Breast epithelium (tissue), 4 donors: ENCODE measurements at regions not wholly inside any gene's neighbourhood (a gene's known extent, or its start where the extent isn't known, plus 50 kb on each side); places are given as distances from the start of the nearest gene placed in this dataset.
A peak's percentile ranks its signal among the peaks of the same experiment; 100 is the strongest.

Source experiments
- DNase-seq, 2 donors: peaks; one replicate each; pipeline ENCODE4 v3.0.0-alpha.2; 2019; ENCODE audit warnings: low spot score in 2 of 2
- H3K27ac ChIP-seq, 2 donors: fragments of 200-600 bp; sonication (generic) in 1 of 2; one replicate each; pipeline ENCODE4 v1.5.1; 2016 to 2019; ENCODE audit warnings: mild to moderate bottlenecking in 1 of 2
- H3K27me3 ChIP-seq, 2 donors: fragments of 200-600 bp; sonication (generic) in 1 of 2; one replicate each; pipeline versions ENCODE4 v1.5.1 to v1.6.0; 2017 to 2019; ENCODE audit warnings: control low read depth in 1 of 2, mild to moderate bottlenecking in 1 of 2
- H3K36me3 ChIP-seq: fragments of 200-600 bp; one replicate; pipeline ENCODE4 v1.5.1; 2019
- H3K4me1 ChIP-seq, 2 donors: fragments of 200-600 bp; sonication (generic); one replicate each; pipeline ENCODE4 v1.5.1; 2016 to 2019; ENCODE audit warnings: control low read depth in 1 of 2
- H3K4me3 ChIP-seq, 3 donors: fragments of 200-600 bp; sonication (generic); 1 replicate in 2 of 3; 2 replicates in 1 of 3; pipeline ENCODE4 v1.5.1; 2016 to 2019; ENCODE audit warnings: mild to moderate bottlenecking in 3 of 3, moderate library complexity in 2 of 3
- H3K9me3 ChIP-seq, 2 donors: fragments of 200-600 bp; sonication (generic) in 1 of 2; one replicate each; pipeline ENCODE4 v1.5.1; 2016 to 2019; ENCODE audit warnings: control low read depth in 1 of 2
- CTCF ChIP-seq, 3 donors: fragments of 450-650 bp; IDR thresholded peaks; one replicate each; pipeline ENCODE4 v1.5.1; 2016 to 2017; ENCODE audit warnings: antibody characterized with exemption in 3 of 3, mild to moderate bottlenecking in 3 of 3, moderate library complexity in 3 of 3
- POLR2A ChIP-seq: fragments of 450-650 bp; IDR thresholded peaks from one replicate; pipeline ENCODE4 v1.6.1; 2016; ENCODE audit warnings: antibody characterized with exemption, mild to moderate bottlenecking, moderate library complexity
- POLR2AphosphoS5 ChIP-seq, 3 donors: sonication (generic); formaldehyde crosslinking; IDR thresholded peaks; one replicate each; pipeline ENCODE4 v1.6.1; 2017; ENCODE audit warnings: antibody characterized with exemption in 3 of 3
- intact Hi-C: fragments of 100-400 bp; cut with DNase I; formaldehyde crosslinking; loops from one replicate; pipeline ENCODE4 v1.15.1; 2023; ENCODE audit warnings: low total_unique reads

- intact Hi-C loops = no loop called here
- H3K27ac ChIP-seq = no peak overlapping the region
Measured at GRCh38 chr11:91946397-91946951, 278.1 kb upstream of the FAT3 start.

GRCh38 chr11:91935120-91935519, 289.5 kb upstream of the FAT3 start:
- intact Hi-C loops = no loop called here
- TF ChIP-seq POLR2A = no peak
- TF ChIP-seq CTCF (IDR thresholded peaks at IDR 0.05) = no peak
- TF ChIP-seq POLR2AphosphoS5 (IDR thresholded peaks at IDR 0.05) = no peak

More at GRCh38 chr11:91946397-91946951, 278.1 kb upstream of the FAT3 start:
- Histone ChIP-seq H3K36me3 (no peaks in the 10 kb centered on the region), H3K4me3 (no peak overlapping the region), H3K27me3 (no peaks in the 10 kb centered on the region), H3K4me1 (no peaks in the 10 kb centered on the region), H3K9me3 (no peaks in the 10 kb centered on the region)
- no peak for TF ChIP-seq CTCF (IDR thresholded peaks at IDR 0.05)
- no peak for TF ChIP-seq POLR2AphosphoS5 (IDR thresholded peaks at IDR 0.05)
- TF ChIP-seq POLR2A = no peak
- DNase-seq = no peak

GRCh38 chr11:91932151-91932821, 292.3 kb upstream of the FAT3 start:
- TF ChIP-seq POLR2AphosphoS5 (IDR thresholded peaks at IDR 0.05) (no peak), CTCF (IDR thresholded peaks at IDR 0.05) (no peak), POLR2A (no peak)
- no peak overlapping the region for H3K27ac ChIP-seq
- H3K4me3 ChIP-seq = no peak overlapping the region
- H3K9me3 ChIP-seq = no peaks in the 10 kb centered on the region
- no peaks in the 10 kb centered on the region for H3K4me1 ChIP-seq
- no peak for DNase-seq
- no peaks in the 10 kb centered on the region for H3K36me3 ChIP-seq
- intact Hi-C loops = no loop called here
- no peaks in the 10 kb centered on the region for H3K27me3 ChIP-seq

More at GRCh38 chr11:91935120-91935519, 289.5 kb upstream of the FAT3 start:
- Histone ChIP-seq H3K27me3 (no peaks in the 10 kb centered on the region), H3K4me3 (no peak overlapping the region), H3K27ac (no peak overlapping the region), H3K9me3 (no peaks in the 10 kb centered on the region), H3K36me3 (no peaks in the 10 kb centered on the region), H3K4me1 (no peaks in the 10 kb centered on the region)
- no peak for DNase-seq

- Histone ChIP-seq H3K27ac (no peak overlapping the region), H3K4me3 (no peak overlapping the region), H3K27me3 (no peaks in the 10 kb centered on the region), H3K9me3 (no peaks in the 10 kb centered on the region), H3K4me1 (no peaks in the 10 kb centered on the region), H3K36me3 (no peaks in the 10 kb centered on the region)
- intact Hi-C loops = no loop called here
- DNase-seq = no peak
- no peak for TF ChIP-seq POLR2AphosphoS5 (IDR thresholded peaks at IDR 0.05)
- TF ChIP-seq CTCF (IDR thresholded peaks at IDR 0.05) = no peak
- no peak for TF ChIP-seq POLR2A
Measured at GRCh38 chr11:91927448-91927847, 297.2 kb upstream of the FAT3 start.

- Histone ChIP-seq H3K27me3 (no peaks in the 10 kb centered on the region), H3K4me1 (no peaks in the 10 kb centered on the region), H3K36me3 (no peaks in the 10 kb centered on the region), H3K9me3 (no peaks in the 10 kb centered on the region), H3K4me3 (no peak overlapping the region), H3K27ac (no peak overlapping the region)
- intact Hi-C loops = no loop called here
- peak in 1 of 2 donors; percentile 33 for DNase-seq
- no peak for TF ChIP-seq CTCF (IDR thresholded peaks at IDR 0.05)
- no peak for TF ChIP-seq POLR2AphosphoS5 (IDR thresholded peaks at IDR 0.05)
- no peak for TF ChIP-seq POLR2A
Measured at GRCh38 chr11:91926965-91927364, 297.7 kb upstream of the FAT3 start.
